T-helper 17 cell (primary cell): ENCODE measurements at regions not wholly inside any gene's neighbourhood (a gene's known extent, or its start where the extent isn't known, plus 50 kb on each side); places are given as distances from the start of the nearest gene placed in this dataset.
A peak's percentile ranks its signal among the peaks of the same experiment; 100 is the strongest.
"Not testable (repeated sequence)": the region's sequence is repeated elsewhere in the genome, so short reads cannot be mapped to it uniquely, and the experiment has no call there.

ENCODE experiments used
- ATAC-seq: fragments of 150-1000 bp; cut with Tn5 transposase; 2 replicates; pipeline ENCODE4 v1.10.0; 2021; ENCODE audit warnings: mild to moderate bottlenecking, moderate library complexity
- DNase-seq, 3 donors: peaks; one replicate each; pipeline versions ENCODE4 v3.0.0 to v3.0.0-alpha.2; 2020 to 2021
- H3K9me3 ChIP-seq: one replicate; pipeline ENCODE4 v1.7.0; 2013; ENCODE audit warnings: low read length, mild to moderate bottlenecking; ENCODE audit not compliant: control insufficient read depth, poor library complexity, severe bottlenecking
- H3K27ac Mint-ChIP-seq: one replicate; pipeline ENCODE4 v1.8.0; 2022; ENCODE audit warnings: mild to moderate bottlenecking, moderate library complexity, mixed read lengths
- H3K27me3 Mint-ChIP-seq: one replicate; pipeline ENCODE4 v1.8.0; 2022; ENCODE audit warnings: mixed read lengths
- H3K36me3 Mint-ChIP-seq: one replicate; pipeline ENCODE4 v1.8.0; 2022; ENCODE audit warnings: low read depth, mixed read lengths
- H3K4me1 Mint-ChIP-seq: one replicate; pipeline ENCODE4 v1.8.0; 2022; ENCODE audit warnings: mild to moderate bottlenecking, mixed read lengths
- H3K4me3 Mint-ChIP-seq: one replicate; pipeline ENCODE4 v1.8.0; 2022; ENCODE audit warnings: mild to moderate bottlenecking, moderate library complexity, mixed read lengths

GRCh38 chr12:89768586-89769482 lies 60.2 kb upstream of the ATP2B1 start:
- Mint-ChIP-seq H3K4me3 (no peak overlapping the region), H3K36me3 (no peaks in the 10 kb centered on the region), H3K4me1 (peaks cover 11% of the 10 kb centered on the region), H3K27ac (no peak overlapping the region), H3K27me3 (no peaks in the 10 kb centered on the region)
- DNase-seq: no peak
- peak; percentile 23 for ATAC-seq
- H3K9me3 ChIP-seq: no peaks in the 10 kb centered on the region

GRCh38 chr12:89765959-89766824 lies 57.6 kb upstream of the ATP2B1 start:
- Mint-ChIP-seq H3K36me3 (no peaks in the 10 kb centered on the region), H3K4me1 (peaks cover 11% of the 10 kb centered on the region), H3K4me3 (no peak overlapping the region), H3K27ac (peak overlapping the region; percentile 83), H3K27me3 (no peaks in the 10 kb centered on the region)
- DNase-seq: no peak
- no peaks in the 10 kb centered on the region for H3K9me3 ChIP-seq
- ATAC-seq: peak; percentile 79

GRCh38 chr12:89764164-89764563 lies 55.5 kb upstream of the ATP2B1 start:
- not testable (repeated sequence) for ATAC-seq, H3K4me3 Mint-ChIP-seq, DNase-seq, H3K27me3 Mint-ChIP-seq, H3K36me3 Mint-ChIP-seq, H3K27ac Mint-ChIP-seq, H3K9me3 ChIP-seq
- H3K4me1 Mint-ChIP-seq: peaks cover 21% of the 10 kb centered on the region

GRCh38 chr12:89762498-89763170 lies 54.0 kb upstream of the ATP2B1 start:
- no peaks in the 10 kb centered on the region for H3K36me3 Mint-ChIP-seq
- H3K4me3 Mint-ChIP-seq: no peak overlapping the region
- DNase-seq: no peak
- H3K27me3 Mint-ChIP-seq: no peaks in the 10 kb centered on the region
- no peaks in the 10 kb centered on the region for H3K9me3 ChIP-seq
- H3K4me1 Mint-ChIP-seq: peaks cover 25% of the 10 kb centered on the region
- ATAC-seq: peak; percentile 20
- no peak overlapping the region for H3K27ac Mint-ChIP-seq

GRCh38 chr12:89760783-89761182 lies 52.1 kb upstream of the ATP2B1 start:
- no peaks in the 10 kb centered on the region for H3K27me3 Mint-ChIP-seq
- ATAC-seq (peak; percentile 75), DNase-seq (no peak)
- peak overlapping the region; percentile 51 for H3K4me3 Mint-ChIP-seq
- peak overlapping the region; percentile 79 for H3K27ac Mint-ChIP-seq
- H3K9me3 ChIP-seq: no peaks in the 10 kb centered on the region
- H3K36me3 Mint-ChIP-seq: no peaks in the 10 kb centered on the region
- peaks cover 35% of the 10 kb centered on the region for H3K4me1 Mint-ChIP-seq
